ENCODE measurements at regions not wholly inside any gene's neighbourhood (a gene's known extent, or its start where the extent isn't known, plus 50 kb on each side); places are given as distances from the start of the nearest gene placed in this dataset.

DNA sequence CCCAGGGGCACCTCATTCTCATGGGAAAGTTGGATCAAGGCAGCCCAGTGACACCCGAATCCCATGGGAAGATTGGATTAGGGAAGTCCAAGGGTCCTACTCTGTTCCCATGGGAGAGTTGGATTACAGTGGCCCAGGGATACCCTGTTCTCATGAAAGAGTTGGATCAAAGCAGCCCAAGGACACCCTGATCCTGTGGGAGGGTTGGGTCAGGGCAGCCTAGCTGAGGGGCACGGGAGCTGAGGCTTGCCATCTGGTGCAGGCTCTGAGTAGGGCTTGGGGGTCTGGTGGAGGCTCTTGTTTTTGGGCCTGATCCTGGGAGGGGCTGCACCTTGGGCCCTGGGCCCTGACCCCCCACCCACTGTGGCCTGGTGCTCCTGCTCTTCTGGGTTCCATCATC is 87.1 kb downstream of the ACKR3 start:
- DNase-seq, result no peak

- DNase-seq, result no peak
Measured at GRCh38 chr2:236657215-236657614, 87.6 kb downstream of the ACKR3 start.

DNA sequence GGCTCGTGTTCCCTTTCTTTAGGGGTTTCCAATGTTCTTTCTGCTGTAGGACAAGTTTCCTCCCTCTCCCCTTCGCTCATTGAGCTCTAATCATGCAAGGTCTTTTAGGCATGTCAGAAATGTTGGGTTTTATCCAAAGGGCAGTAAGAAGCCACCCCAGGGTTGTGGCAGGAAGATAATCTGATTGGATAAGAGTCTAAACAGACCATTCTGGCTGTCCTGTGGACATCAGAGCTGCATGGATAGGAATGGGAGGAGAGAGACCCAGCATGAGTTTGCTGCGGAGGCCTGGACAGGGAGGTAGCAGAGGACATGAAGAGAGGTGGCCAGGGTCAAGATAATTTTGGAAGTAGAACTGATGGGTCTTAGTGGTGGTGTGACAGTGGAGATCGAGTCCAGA is 88.2 kb downstream of the ACKR3 start:
- no peak for DNase-seq

- no peak for DNase-seq
Measured at GRCh38 chr2:236658974-236659757, 89.5 kb downstream of the ACKR3 start.

GRCh38 chr2:236659758-236660150 is 90.1 kb downstream of the ACKR3 start:
- DNase-seq, result no peak

GRCh38 chr2:236661061-236661761 is 91.6 kb downstream of the ACKR3 start:
- no peak for DNase-seq

- no peak for DNase-seq
Measured at GRCh38 chr2:236661762-236662110, 92.1 kb downstream of the ACKR3 start.

GRCh38 chr2:236662231-236663185 is 92.9 kb downstream of the ACKR3 start:
- no peak for DNase-seq

GRCh38 chr2:236663287-236664101 is 93.9 kb downstream of the ACKR3 start:
- DNase-seq, result no peak

- DNase-seq, result no peak
Measured at GRCh38 chr2:236664136-236664535, 94.5 kb downstream of the ACKR3 start.

DNA sequence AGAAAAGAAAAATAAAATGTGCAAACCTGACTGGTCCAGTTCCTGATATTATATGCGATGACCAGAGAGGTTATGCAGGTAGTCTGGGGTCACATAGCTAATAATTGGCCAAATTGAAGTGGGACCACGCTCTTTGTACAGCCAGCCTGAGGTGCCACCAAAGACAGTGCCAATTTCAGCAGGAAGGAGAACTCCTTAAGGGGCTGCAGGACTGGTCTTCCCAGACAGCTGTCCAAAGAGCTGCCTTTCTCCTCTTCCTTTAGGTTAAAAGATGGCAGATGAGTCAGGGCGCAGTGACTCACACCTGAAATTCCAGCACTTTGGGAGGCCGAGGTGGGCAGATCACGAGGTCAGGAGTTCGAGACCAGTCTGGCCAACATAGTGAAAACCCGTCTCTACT is 95.5 kb downstream of the ACKR3 start:
- DNase-seq, result no peak

- DNase-seq, result no peak
Measured at GRCh38 chr2:236665572-236666118, 96.0 kb downstream of the ACKR3 start.

GRCh38 chr2:236666646-236667204 is 97.1 kb downstream of the ACKR3 start:
- no peak for DNase-seq

DNA sequence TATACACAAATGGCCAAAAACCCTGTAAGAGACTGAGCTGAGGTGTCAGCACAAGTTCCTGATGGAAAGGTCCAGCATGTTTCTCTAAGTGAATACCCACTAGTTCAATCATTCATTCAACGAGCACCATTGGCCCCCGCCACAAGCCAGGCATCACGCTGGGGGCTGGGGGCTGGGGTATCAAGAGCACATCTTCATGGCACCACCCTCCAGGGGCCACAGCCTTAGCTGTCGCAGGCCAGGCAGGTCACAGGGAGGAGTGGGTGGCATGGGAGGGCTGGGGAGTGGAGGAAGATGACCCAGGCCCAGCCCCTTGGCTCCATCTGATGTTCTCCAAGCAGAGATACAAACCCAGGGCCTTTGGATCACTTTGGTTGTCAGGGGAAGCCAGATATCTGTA is 97.9 kb downstream of the ACKR3 start:
- DNase-seq, result no peak

- no peak for DNase-seq
Measured at GRCh38 chr2:236668531-236668969, 98.9 kb downstream of the ACKR3 start.

GRCh38 chr2:236670235-236670620 is 100.6 kb downstream of the ACKR3 start:
- DNase-seq, result no peak

DNA sequence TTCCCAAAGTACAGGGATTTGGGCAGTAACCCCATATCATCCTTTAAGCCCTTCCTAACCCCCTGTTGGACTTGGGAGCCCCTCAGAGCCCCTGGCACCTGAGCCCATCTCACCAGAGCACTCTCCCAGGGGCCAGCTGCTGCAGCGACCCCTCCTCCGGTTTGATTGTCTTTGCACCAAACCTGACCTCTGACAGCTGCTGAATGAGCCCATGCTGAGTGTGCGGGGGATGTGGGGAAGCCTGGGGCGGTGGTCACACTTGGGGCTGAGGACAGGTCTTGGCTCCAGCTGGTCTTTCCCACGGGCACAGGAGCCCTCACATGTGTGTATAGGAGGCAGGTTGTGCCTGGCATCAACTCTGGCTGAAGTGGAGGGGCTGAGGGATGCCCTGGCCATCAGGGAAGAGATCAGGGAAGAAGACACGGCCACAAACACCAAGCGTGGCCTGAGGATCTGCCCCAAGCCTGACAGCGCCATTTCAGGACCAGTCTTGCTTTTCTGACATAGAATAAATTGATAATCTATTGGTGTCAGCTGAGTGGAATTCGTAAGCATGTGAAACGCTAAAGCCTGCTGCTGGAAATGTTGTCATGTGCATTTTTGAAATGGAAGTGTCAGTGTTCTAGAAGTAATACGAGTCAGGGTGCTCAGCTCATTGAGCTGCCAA is 102.4 kb downstream of the ACKR3 start:
- DNase-seq, result no peak

DNA sequence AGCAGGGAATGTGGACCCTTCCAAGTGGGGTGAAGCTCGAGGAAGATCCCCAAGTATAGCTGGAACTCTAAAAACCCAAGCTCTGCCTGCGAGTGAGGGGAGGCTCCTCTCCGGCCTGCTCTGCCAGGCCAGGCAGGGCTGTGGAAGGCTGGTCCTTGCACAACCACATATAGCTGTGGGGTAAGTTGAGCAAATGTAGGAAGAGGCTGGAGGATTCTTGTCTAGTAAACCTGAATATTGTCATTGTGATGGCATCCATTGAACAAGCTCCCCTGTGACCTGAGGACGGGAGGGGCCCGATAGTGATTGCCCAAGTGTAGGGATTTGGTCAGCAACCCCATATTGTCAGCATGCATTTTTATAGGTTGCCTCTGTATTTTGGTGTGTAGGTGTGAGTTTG is 103.0 kb downstream of the ACKR3 start:
- no peak for DNase-seq

DNA sequence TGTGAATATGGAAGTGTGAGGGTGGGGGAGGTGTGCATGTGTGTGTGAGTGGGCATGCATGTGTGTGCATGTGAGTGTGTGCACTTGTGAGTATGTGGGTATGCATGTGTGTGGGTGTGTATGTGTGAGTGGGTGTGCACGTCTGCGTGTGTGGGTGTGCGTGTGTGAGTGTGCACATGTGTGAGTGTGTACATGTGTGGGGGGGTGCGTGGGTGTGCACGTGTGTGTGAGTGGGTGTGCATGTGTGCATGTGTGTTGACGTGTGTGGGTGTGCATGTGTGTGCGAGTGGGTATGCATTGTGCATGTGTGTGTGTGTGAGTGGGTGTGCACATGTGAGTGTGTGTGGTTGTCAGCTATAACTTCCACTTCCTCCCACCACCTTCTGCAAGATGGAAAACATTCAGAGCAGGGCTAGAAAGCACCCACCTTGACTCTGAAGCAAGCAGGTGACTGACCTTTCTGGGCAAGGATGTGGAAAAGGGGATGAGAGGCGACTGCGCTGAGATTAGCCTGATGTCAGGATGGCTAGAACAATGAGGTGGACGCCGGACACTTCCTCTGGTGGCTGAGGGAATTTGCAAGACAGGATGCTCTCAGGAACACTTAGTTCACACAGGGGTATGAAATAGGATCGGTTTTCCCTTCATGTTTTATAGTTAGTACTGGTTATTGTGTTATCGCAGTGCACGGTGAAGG is 103.6 kb downstream of the ACKR3 start:
- no peak for DNase-seq

DNA sequence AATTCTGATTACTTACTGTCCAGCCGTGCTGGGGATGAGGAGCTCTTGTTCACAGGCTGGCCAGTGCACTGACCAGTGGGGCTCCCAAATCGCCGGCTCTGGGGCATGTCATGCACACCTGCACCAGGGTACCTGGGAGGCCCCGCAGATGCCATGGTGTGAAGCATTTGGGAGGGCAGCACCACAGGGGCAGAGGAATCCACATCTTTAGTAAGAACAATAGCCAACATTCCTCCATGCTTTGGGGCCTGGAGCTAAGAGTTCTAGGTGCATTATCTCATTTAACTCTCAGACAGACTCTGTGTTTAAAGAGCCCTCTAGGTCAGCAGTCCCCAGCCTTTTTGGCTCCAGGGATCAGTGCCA is 104.2 kb downstream of the ACKR3 start:
- DNase-seq, result no peak

DNA sequence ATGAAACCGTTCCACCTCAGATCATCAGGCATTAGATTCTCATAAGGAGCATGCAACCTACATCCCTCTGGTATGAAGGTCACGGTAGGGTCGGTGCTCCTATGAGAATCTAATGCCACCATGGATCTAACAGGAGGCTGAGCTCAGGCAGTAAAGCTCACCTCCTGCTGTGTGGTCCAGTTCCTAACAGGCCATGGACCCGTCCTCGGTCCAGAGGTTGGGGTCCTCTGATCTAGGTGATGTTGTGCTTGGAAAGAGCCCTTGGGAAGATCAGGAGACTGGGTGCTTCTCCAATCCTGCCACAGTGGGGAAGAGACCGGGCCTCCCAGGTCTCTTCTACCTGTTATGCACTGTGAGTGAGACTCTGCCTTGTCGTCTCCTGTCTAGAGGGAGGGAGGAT is 104.6 kb downstream of the ACKR3 start:
- DNase-seq, result no peak

Measured in stimulated activated CD4-positive, alpha-beta T cell treated with anti-CD3 and anti-CD28 coated beads, Interleukin-4, amount 100 ng/mL, for 4 hours (primary cell).